ENCODE measurements at regions not wholly inside any gene's neighbourhood (a gene's known extent, or its start where the extent isn't known, plus 50 kb on each side); places are given as distances from the start of the nearest gene placed in this dataset.

DNA sequence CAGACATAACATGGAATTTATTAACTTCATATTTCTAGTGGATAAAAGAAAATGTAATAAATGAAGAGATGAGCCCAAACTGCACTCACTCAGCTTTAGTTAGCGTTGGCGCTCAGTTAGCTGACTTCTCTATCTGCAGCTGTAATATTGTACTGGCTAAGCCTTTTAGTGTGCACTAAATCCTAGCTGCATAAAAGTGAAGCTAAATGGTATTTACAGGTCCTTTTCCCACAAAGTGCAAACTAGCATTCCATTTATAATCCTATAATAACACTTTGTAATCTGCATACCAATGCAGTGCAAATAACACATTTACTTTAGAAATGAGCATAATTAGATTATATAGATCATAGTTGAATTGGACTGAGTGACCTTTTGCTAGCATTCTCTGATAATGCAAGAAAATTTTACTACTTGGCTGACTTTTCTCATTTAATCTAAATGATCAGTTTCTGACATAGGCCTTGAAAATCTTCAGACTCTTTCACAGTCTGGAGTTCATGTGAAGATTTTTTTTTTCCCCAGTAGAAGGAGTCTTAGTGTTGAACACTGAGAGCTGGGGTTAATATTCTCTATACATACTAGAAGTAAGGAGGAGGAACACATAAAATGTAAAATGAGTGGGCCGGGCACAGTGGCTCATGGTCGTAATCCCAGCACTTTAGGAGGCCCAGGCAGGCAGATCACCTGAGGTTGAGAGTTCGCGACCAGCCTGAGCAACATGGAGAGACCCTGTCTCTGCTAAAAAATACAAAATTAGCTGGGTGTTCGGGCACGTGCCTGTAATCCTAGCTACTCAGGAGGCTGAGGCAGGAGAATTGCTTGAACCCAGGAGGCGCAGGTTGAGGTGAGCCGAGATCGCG lies 1426.4 kb downstream of the PCDH9 start:
- TF ChIP-seq POLR2A (IDR thresholded peaks at IDR 0.05), result no peak
- TF ChIP-seq, protein P1, sequence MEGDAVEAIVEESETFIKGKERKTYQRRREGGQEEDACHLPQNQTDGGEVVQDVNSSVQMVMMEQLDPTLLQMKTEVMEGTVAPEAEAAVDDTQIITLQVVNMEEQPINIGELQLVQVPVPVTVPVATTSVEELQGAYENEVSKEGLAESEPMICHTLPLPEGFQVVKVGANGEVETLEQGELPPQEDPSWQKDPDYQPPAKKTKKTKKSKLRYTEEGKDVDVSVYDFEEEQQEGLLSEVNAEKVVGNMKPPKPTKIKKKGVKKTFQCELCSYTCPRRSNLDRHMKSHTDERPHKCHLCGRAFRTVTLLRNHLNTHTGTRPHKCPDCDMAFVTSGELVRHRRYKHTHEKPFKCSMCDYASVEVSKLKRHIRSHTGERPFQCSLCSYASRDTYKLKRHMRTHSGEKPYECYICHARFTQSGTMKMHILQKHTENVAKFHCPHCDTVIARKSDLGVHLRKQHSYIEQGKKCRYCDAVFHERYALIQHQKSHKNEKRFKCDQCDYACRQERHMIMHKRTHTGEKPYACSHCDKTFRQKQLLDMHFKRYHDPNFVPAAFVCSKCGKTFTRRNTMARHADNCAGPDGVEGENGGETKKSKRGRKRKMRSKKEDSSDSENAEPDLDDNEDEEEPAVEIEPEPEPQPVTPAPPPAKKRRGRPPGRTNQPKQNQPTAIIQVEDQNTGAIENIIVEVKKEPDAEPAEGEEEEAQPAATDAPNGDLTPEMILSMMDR (IDR thresholded peaks at IDR 0.05 in 4 of 5, conservative IDR thresholded peaks at IDR 0.05 in 1 of 5), result no peak

All from gastrocnemius medialis (tissue), 4 donors.